GM23338 (cell line): ENCODE measurements at regions not wholly inside any gene's neighbourhood (a gene's known extent, or its start where the extent isn't known, plus 50 kb on each side); places are given as distances from the start of the nearest gene placed in this dataset.

Experiments used
- ATAC-seq: fragments of 200-7000 bp; cut with Tn5 transposase; 3 replicates; pipeline ENCODE4 v1.9.1; 2020
- DNase-seq: peaks from one replicate; pipeline ENCODE4 v3.0.0-alpha.2; 2015; ENCODE audit warnings: low spot score
- H2AFZ ChIP-seq: fragments of 200-600 bp; sonication (generic); 2 replicates; pipeline ENCODE4 v1.8.0; 2016; ENCODE audit warnings: antibody characterized with exemption, mild to moderate bottlenecking, moderate library complexity
- H3F3A ChIP-seq: fragments of 200-600 bp; sonication (generic); replicated peaks from 2 replicates; pipeline ENCODE4 v1.8.0; 2017; ENCODE audit warnings: antibody characterized with exemption, mixed run types, low read depth
- H3K27ac ChIP-seq: fragments of 200-600 bp; sonication (generic); 2 replicates; pipeline ENCODE4 v1.6.1; 2016; ENCODE audit warnings: low read depth
- H3K27me3 ChIP-seq: fragments of 200-600 bp; sonication (generic); 2 replicates; pipeline ENCODE4 v1.8.0; 2016; ENCODE audit warnings: mild to moderate bottlenecking, mixed run types, moderate library complexity; ENCODE audit not compliant: insufficient read depth
- H3K36me3 ChIP-seq: fragments of 200-600 bp; sonication (generic); 2 replicates; pipeline ENCODE4 v1.8.0; 2016; ENCODE audit warnings: mild to moderate bottlenecking; ENCODE audit not compliant: insufficient read depth
- H3K4me1 ChIP-seq: fragments of 200-600 bp; sonication (generic); 2 replicates; pipeline ENCODE4 v1.8.0; 2016; ENCODE audit warnings: mild to moderate bottlenecking, moderate library complexity; ENCODE audit not compliant: insufficient read depth
- H3K4me2 ChIP-seq: fragments of 200-600 bp; sonication (generic); 2 replicates; pipeline ENCODE4 v1.7.1; 2017; ENCODE audit warnings: mixed run types
- H3K4me3 ChIP-seq: fragments of 200-600 bp; sonication (generic); 2 replicates; pipeline ENCODE4 v1.6.1; 2016; ENCODE audit warnings: mixed run types
- H3K79me2 ChIP-seq: fragments of 200-600 bp; sonication (generic); replicated peaks from 2 replicates; pipeline ENCODE4 v1.8.0; 2017; ENCODE audit warnings: mild to moderate bottlenecking; ENCODE audit not compliant: insufficient read depth
- H3K9me2 ChIP-seq: fragments of 200-600 bp; sonication (generic); 2 replicates; pipeline ENCODE4 v1.8.0; 2017; ENCODE audit not compliant: insufficient read depth
- H4K20me1 ChIP-seq: fragments of 200-600 bp; sonication (generic); replicated peaks from 2 replicates; pipeline ENCODE4 v1.8.0; 2017; ENCODE audit warnings: mild to moderate bottlenecking; ENCODE audit not compliant: insufficient read depth
- H3K27ac Mint-ChIP-seq: 2 replicates; pipeline ENCODE4 v1.8.0; 2020; ENCODE audit warnings: inconsistent platforms, mild to moderate bottlenecking, moderate library complexity, mixed read lengths
- H3K27me3 Mint-ChIP-seq: 3 replicates; pipeline ENCODE4 v1.8.0; 2022; ENCODE audit warnings: low read depth, mild to moderate bottlenecking, moderate library complexity, mixed read lengths, inconsistent platforms; ENCODE audit not compliant: insufficient read depth, poor library complexity
- H3K36me3 Mint-ChIP-seq: 3 replicates; pipeline ENCODE4 v1.8.0; 2021; ENCODE audit warnings: low read depth, mild to moderate bottlenecking, inconsistent platforms, moderate library complexity, mixed read lengths
- H3K4me1 Mint-ChIP-seq: 3 replicates; pipeline ENCODE4 v1.8.0; 2020; ENCODE audit warnings: mild to moderate bottlenecking, inconsistent platforms, mixed read lengths
- H3K4me3 Mint-ChIP-seq: 3 replicates; pipeline ENCODE4 v1.8.0; 2021; ENCODE audit warnings: moderate library complexity, mild to moderate bottlenecking, inconsistent platforms, mixed read lengths
- H3K9me3 Mint-ChIP-seq: 3 replicates; pipeline ENCODE4 v1.8.0; 2020; ENCODE audit warnings: moderate library complexity, mild to moderate bottlenecking, inconsistent platforms, mixed read lengths
- CREB1 ChIP-seq: fragments of 250-450 bp; sonication (Bioruptor Pico); IDR thresholded peaks from 2 replicates; pipeline ENCODE4 v1.5.0; 2020; ENCODE audit warnings: low read depth, mild to moderate bottlenecking, moderate library complexity
- EZH2 ChIP-seq: fragments of 200-600 bp; sonication (generic); IDR thresholded peaks from one replicate; pipeline ENCODE4 v1.8.0; 2017; ENCODE audit warnings: antibody characterized with exemption, mild to moderate bottlenecking, low read depth; ENCODE audit not compliant: unreplicated experiment
- EZH2phosphoT487 ChIP-seq: fragments of 200-600 bp; sonication (generic); IDR thresholded peaks from one replicate; pipeline ENCODE4 v1.8.1; 2018; ENCODE audit warnings: antibody characterized with exemption; ENCODE audit not compliant: unreplicated experiment
- JUNB ChIP-seq: IDR thresholded peaks from one replicate; pipeline ENCODE4 v1.6.1; 2016; ENCODE audit warnings: antibody characterized with exemption; ENCODE audit not compliant: unreplicated experiment
- NANOG ChIP-seq: IDR thresholded peaks from 2 replicates; pipeline ENCODE4 v1.6.1; 2016; ENCODE audit warnings: antibody characterized with exemption, borderline replicate concordance
- POLR2AphosphoS5 ChIP-seq: IDR thresholded peaks from 2 replicates; pipeline ENCODE4 v1.6.1; 2016; ENCODE audit warnings: antibody characterized with exemption, low read depth
- STAT1 ChIP-seq: IDR thresholded peaks from one replicate; pipeline ENCODE4 v1.6.1; 2016; ENCODE audit warnings: antibody characterized with exemption; ENCODE audit not compliant: unreplicated experiment
- ZNF114 ChIP-seq: fragments of 250-450 bp; sonication (Bioruptor Pico); IDR thresholded peaks from 2 replicates; pipeline ENCODE4 v1.5.0; 2020; ENCODE audit warnings: mild to moderate bottlenecking, moderate library complexity
- ZNF331 ChIP-seq: fragments of 250-450 bp; sonication (Bioruptor Pico); IDR thresholded peaks from 2 replicates; pipeline ENCODE4 v1.5.0; 2020; ENCODE audit warnings: low read depth, mild to moderate bottlenecking, moderate library complexity
- TF ChIP-seq, protein P1 (sequence below), 2 experiments: fragments of 200-600 bp in 1 of 2; sonication (generic) in 1 of 2; conservative IDR thresholded peaks; 2 replicates each; pipeline versions ENCODE4 v1.5.1 to v1.6.1; 2016 to 2017; ENCODE audit warnings: antibody characterized with exemption in 2 of 2, low read depth in 2 of 2, mild to moderate bottlenecking in 2 of 2, moderate library complexity in 1 of 2
- TF ChIP-seq, protein P2 (sequence below): fragments of 250-450 bp; sonication (Bioruptor Pico); IDR thresholded peaks from 2 replicates; pipeline ENCODE4 v1.5.0; 2020; ENCODE audit warnings: mild to moderate bottlenecking, moderate library complexity
- TF ChIP-seq, protein P3 (sequence below): IDR thresholded peaks from one replicate; pipeline ENCODE4 v1.6.1; 2018; ENCODE audit warnings: antibody characterized with exemption; ENCODE audit not compliant: unreplicated experiment
- TF ChIP-seq, protein P4 (sequence below): IDR thresholded peaks from 2 replicates; pipeline ENCODE4 v1.6.1; 2016; ENCODE audit warnings: antibody characterized with exemption

DNA sequence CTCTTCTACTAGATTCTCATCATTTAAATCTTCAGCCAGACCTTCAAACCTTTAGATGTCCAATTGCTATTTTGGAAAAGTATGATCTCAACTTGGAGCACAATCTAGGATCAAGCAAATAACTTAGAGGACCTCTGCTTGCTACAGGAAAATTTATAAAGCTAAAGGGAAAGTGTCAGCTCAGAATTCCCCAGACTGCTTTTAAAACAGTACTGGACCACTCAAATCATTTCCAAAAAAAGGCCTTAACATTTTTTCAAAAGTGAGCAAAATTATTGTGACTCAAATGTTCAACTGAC, 169.8 kb downstream of the PARM1 start:
- no peaks in the 10 kb centered on the region for H3K36me3 Mint-ChIP-seq
- no peaks in the 10 kb centered on the region for H3K79me2 ChIP-seq
- no peaks in the 10 kb centered on the region; the same call in 2 of the 3 replicates for H3K4me1 Mint-ChIP-seq
- no peak overlapping the region for H2AFZ ChIP-seq
- H3K4me3 Mint-ChIP-seq = no peak overlapping the region
- TF ChIP-seq, protein P1, sequence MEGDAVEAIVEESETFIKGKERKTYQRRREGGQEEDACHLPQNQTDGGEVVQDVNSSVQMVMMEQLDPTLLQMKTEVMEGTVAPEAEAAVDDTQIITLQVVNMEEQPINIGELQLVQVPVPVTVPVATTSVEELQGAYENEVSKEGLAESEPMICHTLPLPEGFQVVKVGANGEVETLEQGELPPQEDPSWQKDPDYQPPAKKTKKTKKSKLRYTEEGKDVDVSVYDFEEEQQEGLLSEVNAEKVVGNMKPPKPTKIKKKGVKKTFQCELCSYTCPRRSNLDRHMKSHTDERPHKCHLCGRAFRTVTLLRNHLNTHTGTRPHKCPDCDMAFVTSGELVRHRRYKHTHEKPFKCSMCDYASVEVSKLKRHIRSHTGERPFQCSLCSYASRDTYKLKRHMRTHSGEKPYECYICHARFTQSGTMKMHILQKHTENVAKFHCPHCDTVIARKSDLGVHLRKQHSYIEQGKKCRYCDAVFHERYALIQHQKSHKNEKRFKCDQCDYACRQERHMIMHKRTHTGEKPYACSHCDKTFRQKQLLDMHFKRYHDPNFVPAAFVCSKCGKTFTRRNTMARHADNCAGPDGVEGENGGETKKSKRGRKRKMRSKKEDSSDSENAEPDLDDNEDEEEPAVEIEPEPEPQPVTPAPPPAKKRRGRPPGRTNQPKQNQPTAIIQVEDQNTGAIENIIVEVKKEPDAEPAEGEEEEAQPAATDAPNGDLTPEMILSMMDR (conservative IDR thresholded peaks at IDR 0.05; ENCODE audit: low read depth in 2 of 2) = no peak
- TF ChIP-seq EZH2phosphoT487 = no peak
- no peak for TF ChIP-seq CREB1 (CRISPR knock-in tag)
- TF ChIP-seq NANOG = no peak
- TF ChIP-seq ZNF331 (CRISPR knock-in tag) = no peak
- TF ChIP-seq JUNB = no peak
- TF ChIP-seq POLR2AphosphoS5 = no peak
- TF ChIP-seq, protein P2, sequence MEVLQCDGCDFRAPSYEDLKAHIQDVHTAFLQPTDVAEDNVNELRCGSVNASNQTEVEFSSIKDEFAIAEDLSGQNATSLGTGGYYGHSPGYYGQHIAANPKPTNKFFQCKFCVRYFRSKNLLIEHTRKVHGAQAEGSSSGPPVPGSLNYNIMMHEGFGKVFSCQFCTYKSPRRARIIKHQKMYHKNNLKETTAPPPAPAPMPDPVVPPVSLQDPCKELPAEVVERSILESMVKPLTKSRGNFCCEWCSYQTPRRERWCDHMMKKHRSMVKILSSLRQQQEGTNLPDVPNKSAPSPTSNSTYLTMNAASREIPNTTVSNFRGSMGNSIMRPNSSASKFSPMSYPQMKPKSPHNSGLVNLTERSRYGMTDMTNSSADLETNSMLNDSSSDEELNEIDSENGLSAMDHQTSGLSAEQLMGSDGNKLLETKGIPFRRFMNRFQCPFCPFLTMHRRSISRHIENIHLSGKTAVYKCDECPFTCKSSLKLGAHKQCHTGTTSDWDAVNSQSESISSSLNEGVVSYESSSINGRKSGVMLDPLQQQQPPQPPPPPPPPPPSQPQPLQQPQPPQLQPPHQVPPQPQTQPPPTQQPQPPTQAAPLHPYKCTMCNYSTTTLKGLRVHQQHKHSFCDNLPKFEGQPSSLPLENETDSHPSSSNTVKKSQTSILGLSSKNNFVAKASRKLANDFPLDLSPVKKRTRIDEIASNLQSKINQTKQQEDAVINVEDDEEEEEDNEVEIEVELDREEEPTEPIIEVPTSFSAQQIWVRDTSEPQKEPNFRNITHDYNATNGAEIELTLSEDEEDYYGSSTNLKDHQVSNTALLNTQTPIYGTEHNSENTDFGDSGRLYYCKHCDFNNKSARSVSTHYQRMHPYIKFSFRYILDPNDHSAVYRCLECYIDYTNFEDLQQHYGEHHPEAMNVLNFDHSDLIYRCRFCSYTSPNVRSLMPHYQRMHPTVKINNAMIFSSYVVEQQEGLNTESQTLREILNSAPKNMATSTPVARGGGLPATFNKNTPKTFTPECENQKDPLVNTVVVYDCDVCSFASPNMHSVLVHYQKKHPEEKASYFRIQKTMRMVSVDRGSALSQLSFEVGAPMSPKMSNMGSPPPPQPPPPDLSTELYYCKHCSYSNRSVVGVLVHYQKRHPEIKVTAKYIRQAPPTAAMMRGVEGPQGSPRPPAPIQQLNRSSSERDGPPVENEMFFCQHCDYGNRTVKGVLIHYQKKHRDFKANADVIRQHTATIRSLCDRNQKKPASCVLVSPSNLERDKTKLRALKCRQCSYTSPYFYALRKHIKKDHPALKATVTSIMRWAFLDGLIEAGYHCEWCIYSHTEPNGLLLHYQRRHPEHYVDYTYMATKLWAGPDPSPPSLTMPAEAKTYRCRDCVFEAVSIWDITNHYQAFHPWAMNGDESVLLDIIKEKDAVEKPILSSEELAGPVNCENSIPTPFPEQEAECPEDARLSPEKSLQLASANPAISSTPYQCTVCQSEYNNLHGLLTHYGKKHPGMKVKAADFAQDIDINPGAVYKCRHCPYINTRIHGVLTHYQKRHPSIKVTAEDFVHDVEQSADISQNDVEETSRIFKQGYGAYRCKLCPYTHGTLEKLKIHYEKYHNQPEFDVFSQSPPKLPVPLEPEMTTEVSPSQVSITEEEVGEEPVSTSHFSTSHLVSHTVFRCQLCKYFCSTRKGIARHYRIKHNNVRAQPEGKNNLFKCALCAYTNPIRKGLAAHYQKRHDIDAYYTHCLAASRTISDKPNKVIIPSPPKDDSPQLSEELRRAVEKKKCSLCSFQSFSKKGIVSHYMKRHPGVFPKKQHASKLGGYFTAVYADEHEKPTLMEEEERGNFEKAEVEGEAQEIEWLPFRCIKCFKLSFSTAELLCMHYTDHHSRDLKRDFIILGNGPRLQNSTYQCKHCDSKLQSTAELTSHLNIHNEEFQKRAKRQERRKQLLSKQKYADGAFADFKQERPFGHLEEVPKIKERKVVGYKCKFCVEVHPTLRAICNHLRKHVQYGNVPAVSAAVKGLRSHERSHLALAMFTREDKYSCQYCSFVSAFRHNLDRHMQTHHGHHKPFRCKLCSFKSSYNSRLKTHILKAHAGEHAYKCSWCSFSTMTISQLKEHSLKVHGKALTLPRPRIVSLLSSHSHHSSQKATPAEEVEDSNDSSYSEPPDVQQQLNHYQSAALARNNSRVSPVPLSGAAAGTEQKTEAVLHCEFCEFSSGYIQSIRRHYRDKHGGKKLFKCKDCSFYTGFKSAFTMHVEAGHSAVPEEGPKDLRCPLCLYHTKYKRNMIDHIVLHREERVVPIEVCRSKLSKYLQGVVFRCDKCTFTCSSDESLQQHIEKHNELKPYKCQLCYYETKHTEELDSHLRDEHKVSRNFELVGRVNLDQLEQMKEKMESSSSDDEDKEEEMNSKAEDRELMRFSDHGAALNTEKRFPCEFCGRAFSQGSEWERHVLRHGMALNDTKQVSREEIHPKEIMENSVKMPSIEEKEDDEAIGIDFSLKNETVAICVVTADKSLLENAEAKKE (CRISPR knock-in tag) = no peak
- no peak for TF ChIP-seq STAT1
- TF ChIP-seq, protein P3, sequence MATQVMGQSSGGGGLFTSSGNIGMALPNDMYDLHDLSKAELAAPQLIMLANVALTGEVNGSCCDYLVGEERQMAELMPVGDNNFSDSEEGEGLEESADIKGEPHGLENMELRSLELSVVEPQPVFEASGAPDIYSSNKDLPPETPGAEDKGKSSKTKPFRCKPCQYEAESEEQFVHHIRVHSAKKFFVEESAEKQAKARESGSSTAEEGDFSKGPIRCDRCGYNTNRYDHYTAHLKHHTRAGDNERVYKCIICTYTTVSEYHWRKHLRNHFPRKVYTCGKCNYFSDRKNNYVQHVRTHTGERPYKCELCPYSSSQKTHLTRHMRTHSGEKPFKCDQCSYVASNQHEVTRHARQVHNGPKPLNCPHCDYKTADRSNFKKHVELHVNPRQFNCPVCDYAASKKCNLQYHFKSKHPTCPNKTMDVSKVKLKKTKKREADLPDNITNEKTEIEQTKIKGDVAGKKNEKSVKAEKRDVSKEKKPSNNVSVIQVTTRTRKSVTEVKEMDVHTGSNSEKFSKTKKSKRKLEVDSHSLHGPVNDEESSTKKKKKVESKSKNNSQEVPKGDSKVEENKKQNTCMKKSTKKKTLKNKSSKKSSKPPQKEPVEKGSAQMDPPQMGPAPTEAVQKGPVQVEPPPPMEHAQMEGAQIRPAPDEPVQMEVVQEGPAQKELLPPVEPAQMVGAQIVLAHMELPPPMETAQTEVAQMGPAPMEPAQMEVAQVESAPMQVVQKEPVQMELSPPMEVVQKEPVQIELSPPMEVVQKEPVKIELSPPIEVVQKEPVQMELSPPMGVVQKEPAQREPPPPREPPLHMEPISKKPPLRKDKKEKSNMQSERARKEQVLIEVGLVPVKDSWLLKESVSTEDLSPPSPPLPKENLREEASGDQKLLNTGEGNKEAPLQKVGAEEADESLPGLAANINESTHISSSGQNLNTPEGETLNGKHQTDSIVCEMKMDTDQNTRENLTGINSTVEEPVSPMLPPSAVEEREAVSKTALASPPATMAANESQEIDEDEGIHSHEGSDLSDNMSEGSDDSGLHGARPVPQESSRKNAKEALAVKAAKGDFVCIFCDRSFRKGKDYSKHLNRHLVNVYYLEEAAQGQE = no peak
- no peak for TF ChIP-seq ZNF114 (CRISPR knock-in tag)
- no peak for TF ChIP-seq EZH2
- TF ChIP-seq, protein P4, sequence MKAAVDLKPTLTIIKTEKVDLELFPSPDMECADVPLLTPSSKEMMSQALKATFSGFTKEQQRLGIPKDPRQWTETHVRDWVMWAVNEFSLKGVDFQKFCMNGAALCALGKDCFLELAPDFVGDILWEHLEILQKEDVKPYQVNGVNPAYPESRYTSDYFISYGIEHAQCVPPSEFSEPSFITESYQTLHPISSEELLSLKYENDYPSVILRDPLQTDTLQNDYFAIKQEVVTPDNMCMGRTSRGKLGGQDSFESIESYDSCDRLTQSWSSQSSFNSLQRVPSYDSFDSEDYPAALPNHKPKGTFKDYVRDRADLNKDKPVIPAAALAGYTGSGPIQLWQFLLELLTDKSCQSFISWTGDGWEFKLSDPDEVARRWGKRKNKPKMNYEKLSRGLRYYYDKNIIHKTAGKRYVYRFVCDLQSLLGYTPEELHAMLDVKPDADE = no peak
- H3K36me3 ChIP-seq = no peaks in the 10 kb centered on the region
- ATAC-seq = no peak
- H3K27me3 ChIP-seq = no peaks in the 10 kb centered on the region
- peaks cover 4% of the 10 kb centered on the region; the same call in 1 of the 2 replicates for H3K9me2 ChIP-seq
- H4K20me1 ChIP-seq = no peaks in the 10 kb centered on the region
- no peak for DNase-seq
- no peak overlapping the region for H3K27ac ChIP-seq
- H3K4me2 ChIP-seq = no peak overlapping the region
- H3F3A ChIP-seq = no peaks in the 10 kb centered on the region
- H3K4me3 ChIP-seq = no peak overlapping the region
- no peaks in the 10 kb centered on the region; the same call in 2 of the 3 replicates for H3K9me3 Mint-ChIP-seq
- H3K27ac Mint-ChIP-seq = no peak overlapping the region
- H3K27me3 Mint-ChIP-seq = no peaks in the 10 kb centered on the region
- no peaks in the 10 kb centered on the region for H3K4me1 ChIP-seq
